VCaP (cell line): ENCODE measurements at regions not wholly inside any gene's neighbourhood (a gene's known extent, or its start where the extent isn't known, plus 50 kb on each side); places are given as distances from the start of the nearest gene placed in this dataset.

Experiments
- H3K27ac ChIP-seq: fragments of 450-650 bp; 2 replicates; pipeline ENCODE4 v1.5.1; 2017
- TF ChIP-seq, protein P1 (sequence below): fragments of 450-650 bp; conservative IDR thresholded peaks from 2 replicates; pipeline ENCODE4 v1.5.1; 2017; ENCODE audit warnings: mild to moderate bottlenecking, moderate library complexity

DNA sequence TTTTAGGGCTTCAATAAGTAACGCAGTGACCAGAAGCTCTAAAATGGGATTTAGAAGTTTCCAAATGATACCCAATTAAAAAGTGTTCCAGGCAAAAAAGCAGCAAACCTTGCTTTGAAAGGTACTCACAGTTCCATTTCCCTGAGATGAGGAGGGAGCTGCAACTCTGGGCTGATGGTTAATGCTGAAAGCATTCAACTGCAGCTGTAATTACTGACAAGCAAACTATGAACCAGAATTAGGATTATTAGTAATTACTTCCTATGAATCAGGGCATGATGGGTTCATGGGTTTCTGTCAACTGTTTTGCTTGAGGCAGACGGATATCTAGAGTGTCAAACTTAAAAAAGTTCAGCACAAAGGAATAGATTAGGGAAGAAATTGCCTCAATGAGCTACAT is 357.4 kb downstream of the STIM2 start:
- TF ChIP-seq, protein P1, sequence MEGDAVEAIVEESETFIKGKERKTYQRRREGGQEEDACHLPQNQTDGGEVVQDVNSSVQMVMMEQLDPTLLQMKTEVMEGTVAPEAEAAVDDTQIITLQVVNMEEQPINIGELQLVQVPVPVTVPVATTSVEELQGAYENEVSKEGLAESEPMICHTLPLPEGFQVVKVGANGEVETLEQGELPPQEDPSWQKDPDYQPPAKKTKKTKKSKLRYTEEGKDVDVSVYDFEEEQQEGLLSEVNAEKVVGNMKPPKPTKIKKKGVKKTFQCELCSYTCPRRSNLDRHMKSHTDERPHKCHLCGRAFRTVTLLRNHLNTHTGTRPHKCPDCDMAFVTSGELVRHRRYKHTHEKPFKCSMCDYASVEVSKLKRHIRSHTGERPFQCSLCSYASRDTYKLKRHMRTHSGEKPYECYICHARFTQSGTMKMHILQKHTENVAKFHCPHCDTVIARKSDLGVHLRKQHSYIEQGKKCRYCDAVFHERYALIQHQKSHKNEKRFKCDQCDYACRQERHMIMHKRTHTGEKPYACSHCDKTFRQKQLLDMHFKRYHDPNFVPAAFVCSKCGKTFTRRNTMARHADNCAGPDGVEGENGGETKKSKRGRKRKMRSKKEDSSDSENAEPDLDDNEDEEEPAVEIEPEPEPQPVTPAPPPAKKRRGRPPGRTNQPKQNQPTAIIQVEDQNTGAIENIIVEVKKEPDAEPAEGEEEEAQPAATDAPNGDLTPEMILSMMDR, result no peak
- no peak overlapping the region for H3K27ac ChIP-seq

DNA sequence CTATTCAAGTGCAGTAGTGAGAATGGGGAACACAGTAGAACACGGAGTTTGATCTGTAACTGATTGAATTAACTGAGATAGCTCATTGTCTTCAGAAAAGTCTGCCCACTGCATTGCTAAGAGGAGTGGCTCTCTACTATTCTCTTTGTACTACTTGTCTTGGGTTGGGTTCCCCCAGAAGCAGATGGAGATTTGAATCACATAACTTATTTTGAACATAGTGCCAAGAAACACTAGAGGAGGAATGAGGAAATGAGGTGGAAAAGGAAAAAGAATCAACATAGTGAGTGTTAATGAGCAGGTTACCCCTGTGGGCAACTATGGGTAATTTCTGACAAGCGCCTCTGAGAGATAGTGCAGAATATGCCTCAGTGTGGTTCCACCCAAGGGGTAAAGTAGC is 362.7 kb downstream of the STIM2 start:
- H3K27ac ChIP-seq, result no peak overlapping the region
- TF ChIP-seq, protein P1, result no peak

DNA sequence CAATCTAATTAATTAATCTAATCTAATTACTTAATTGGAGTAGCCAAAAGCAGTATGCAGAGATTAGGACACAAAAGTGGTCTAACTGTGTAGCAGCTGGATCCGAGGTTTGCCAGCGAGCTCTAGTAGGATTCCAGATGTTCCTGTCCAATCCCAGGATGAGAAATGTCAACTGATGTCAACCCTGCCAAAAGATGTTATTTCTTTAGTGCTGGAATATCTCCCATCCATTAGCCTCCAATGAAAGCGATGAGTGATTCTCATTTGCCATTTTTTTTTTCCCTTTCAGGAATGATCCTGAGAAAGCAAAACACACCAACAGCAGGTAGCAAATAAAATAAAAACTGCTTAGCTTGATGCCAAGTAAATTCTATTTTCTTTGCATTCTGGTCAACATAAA is 372.9 kb downstream of the STIM2 start:
- H3K27ac ChIP-seq, result no peak overlapping the region
- TF ChIP-seq, protein P1, result no peak

DNA sequence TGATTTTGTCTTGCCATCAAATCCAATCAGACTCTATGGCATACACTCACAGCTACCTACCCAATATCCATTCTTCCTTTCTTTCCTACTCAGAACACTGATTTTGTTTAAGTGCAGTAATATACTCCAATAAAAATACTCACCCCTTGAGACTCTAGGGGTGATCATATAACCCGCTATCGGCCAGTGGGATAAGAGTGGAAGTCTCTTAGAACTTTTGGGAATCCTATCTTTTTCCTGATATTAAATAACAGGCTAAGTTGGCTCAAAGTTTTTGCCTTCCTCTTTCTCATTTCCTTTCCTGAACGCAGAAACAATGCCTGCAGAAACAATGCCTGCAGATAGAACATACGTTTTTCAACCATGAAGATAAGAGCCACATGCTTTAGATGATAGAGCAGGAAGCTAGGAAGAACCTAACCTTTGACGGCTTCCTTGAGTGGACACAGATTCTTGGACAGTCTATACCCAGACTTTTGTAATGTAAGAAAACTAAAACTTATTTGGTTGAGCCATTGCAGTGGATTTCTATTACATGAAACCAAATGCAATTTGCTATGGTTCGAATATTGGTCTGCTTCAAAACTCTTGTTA is 373.8 kb downstream of the STIM2 start:
- no peak overlapping the region for H3K27ac ChIP-seq
- TF ChIP-seq, protein P1, result no peak

DNA sequence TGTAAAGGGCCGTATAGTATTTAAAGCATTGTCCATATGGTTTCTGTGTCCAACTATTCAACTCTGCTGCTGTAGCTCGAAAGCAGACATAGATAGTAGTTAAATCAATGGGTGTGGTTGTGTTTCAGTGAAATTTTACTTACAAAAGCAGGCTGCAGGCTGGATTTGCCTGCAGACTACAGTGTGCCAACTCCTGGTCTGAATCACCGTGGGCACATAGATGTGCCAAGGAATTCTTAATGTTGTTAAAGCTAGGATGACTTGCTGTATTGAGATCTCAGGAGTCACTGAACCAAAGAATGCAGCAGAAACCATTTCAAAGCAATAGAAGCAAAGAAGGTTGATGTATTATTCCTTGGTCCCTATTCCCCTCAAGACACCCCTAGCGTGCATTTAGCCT is 379.0 kb downstream of the STIM2 start:
- H3K27ac ChIP-seq, result no peak overlapping the region
- TF ChIP-seq, protein P1, result no peak

DNA sequence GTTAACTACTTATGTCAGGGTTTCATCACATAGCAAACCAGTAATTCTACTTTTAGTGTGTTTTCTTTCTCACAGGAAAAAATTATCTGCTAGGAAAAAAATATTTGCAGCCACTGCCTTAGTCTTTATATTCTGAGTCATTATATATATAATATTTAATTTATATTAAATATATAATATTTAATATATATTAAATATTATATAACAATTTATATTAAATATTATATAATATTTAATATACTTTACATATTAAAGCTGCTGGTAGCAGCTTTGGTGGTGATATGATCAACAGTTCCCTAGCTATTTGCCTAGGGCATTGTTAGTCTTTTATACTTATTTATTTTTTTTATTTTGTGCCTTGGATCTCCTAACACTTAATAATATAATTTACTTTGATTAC is 381.6 kb downstream of the STIM2 start:
- TF ChIP-seq, protein P1, result no peak
- no peak overlapping the region for H3K27ac ChIP-seq

DNA sequence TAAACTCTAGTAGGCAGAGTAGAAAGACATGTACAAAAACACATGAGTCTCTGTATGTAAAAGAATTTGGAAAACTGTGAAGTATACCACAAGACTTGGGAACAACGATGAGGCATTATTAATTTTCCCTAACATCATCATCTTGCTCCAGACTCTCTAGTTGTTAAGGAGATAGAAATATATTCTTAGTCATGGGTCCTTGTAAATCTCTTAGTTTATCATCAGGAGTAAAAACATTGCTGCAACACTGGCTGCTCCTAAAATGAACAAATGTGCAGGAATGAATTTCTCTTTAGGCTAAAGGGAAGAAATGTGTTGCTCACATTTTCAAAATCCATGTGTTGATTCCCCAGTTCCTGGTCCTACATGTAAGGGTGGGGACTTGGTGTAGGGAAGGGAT is 384.6 kb downstream of the STIM2 start:
- H3K27ac ChIP-seq, result no peak overlapping the region
- TF ChIP-seq, protein P1, result no peak

DNA sequence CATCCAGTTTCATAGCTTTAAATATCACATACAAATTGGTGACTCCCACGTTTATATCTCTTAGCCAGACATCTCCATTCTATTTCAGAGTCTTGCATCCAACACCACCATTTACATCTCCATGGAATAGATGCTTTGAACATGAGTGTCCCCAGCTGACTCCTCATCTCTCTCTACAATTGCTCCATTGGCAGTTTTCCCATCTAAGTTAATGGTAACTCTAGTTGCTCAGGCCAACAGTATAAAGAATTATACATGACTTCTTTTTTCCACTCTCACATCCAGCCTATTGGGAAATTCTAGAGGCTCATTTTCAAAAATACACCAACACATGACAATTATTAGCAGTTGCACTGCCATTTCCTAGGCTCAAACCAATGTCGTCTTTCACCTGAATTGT is 388.2 kb downstream of the STIM2 start:
- TF ChIP-seq, protein P1, result no peak
- H3K27ac ChIP-seq, result no peak overlapping the region
